ENCODE measurements at regions not wholly inside any gene's neighbourhood (a gene's known extent, or its start where the extent isn't known, plus 50 kb on each side); places are given as distances from the start of the nearest gene placed in this dataset.
A peak's percentile ranks its signal among the peaks of the same experiment; 100 is the strongest.

DNA sequence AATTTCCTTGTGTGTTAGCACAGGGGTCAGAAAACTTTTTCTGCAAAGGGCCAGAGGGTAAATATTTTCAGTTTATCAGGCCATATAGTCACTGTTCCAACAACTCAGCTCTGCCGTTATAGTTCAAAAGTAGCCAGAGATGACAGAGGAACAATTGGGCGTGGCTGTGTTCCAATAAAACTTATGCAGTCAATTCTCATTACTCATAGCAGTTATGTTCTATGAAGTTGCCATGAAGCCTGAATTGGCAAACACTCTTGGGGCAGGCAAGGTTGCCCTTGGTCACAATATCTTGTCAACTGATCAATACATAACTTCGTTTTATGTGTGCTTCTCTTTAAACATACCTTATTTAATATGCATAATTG is 304.2 kb downstream of the TFAP2C start:
- TF ChIP-seq CTCF (IDR thresholded peaks at IDR 0.05; ENCODE audit: partially characterized antibody, unreplicated experiment): no peak
- H3K9me3 Mint-ChIP-seq (ENCODE audit: unreplicated experiment): no peaks in the 10 kb centered on the region
- no peaks in the 10 kb centered on the region for H3K36me3 Mint-ChIP-seq (ENCODE audit: unreplicated experiment)
- H3K27ac Mint-ChIP-seq (ENCODE audit: unreplicated experiment): no peak overlapping the region
- no peaks in the 10 kb centered on the region for H3K27me3 Mint-ChIP-seq (ENCODE audit: unreplicated experiment)
- DNase-seq: no peak
- peaks cover 12% of the 10 kb centered on the region for H3K4me1 Mint-ChIP-seq (ENCODE audit: low read depth, unreplicated experiment)
- H3K4me3 Mint-ChIP-seq (ENCODE audit: unreplicated experiment): no peak overlapping the region

DNA sequence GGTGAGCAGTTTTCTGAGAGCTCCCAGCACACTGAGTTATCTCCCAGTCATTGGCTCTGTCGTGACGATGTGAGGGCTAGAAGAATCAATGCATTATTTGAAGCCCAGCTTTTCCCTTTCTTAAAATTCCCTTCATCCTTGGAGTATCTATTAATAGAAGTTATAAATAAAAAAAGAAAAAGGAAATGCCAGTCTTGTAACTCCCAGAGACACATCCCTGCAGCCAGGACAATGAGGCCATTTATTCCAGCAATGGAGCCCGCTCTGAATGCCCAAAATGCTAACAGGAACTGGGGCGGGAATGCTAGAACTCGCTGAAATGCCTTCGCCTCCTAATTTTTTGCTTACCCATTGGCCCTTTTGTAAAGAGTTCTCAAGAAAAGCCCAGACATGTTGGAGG is 305.8 kb downstream of the TFAP2C start:
- peaks cover 4% of the 10 kb centered on the region for H3K27me3 Mint-ChIP-seq (ENCODE audit: unreplicated experiment)
- no peak overlapping the region for H3K27ac Mint-ChIP-seq (ENCODE audit: unreplicated experiment)
- peaks cover 3% of the 10 kb centered on the region for H3K9me3 Mint-ChIP-seq (ENCODE audit: unreplicated experiment)
- no peaks in the 10 kb centered on the region for H3K36me3 Mint-ChIP-seq (ENCODE audit: unreplicated experiment)
- TF ChIP-seq CTCF (IDR thresholded peaks at IDR 0.05; ENCODE audit: partially characterized antibody, unreplicated experiment): no peak
- peaks cover 10% of the 10 kb centered on the region for H3K4me1 Mint-ChIP-seq (ENCODE audit: low read depth, unreplicated experiment)
- DNase-seq: no peak
- no peak overlapping the region for H3K4me3 Mint-ChIP-seq (ENCODE audit: unreplicated experiment)

DNA sequence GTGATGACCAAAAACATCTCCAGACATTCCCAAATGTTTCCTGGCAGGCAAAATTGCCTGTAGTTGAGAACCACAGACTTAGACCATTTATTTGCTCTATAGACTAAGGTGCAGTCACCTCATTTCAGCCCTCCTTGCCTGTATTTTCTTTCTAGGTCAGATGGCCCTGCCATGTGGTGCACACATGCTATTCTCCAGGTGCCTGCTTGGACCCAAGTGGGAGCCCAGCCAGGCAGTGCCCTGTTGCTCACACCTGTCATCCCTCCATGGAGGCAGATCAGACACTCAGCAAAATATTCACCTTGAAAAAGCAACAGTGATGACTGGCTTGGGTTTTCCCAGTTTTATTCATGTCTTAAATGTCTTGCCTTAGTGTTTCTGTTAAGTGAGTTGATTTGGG is 311.4 kb downstream of the TFAP2C start:
- Mint-ChIP-seq H3K27me3 (ENCODE audit: unreplicated experiment) (peaks cover 4% of the 10 kb centered on the region), H3K27ac (ENCODE audit: unreplicated experiment) (no peak overlapping the region), H3K9me3 (ENCODE audit: unreplicated experiment) (peaks cover 3% of the 10 kb centered on the region), H3K4me3 (ENCODE audit: unreplicated experiment) (no peak overlapping the region), H3K36me3 (ENCODE audit: unreplicated experiment) (no peaks in the 10 kb centered on the region), H3K4me1 (ENCODE audit: low read depth, unreplicated experiment) (peaks cover 28% of the 10 kb centered on the region)
- no peak for DNase-seq
- TF ChIP-seq CTCF (IDR thresholded peaks at IDR 0.05; ENCODE audit: partially characterized antibody, unreplicated experiment): no peak

DNA sequence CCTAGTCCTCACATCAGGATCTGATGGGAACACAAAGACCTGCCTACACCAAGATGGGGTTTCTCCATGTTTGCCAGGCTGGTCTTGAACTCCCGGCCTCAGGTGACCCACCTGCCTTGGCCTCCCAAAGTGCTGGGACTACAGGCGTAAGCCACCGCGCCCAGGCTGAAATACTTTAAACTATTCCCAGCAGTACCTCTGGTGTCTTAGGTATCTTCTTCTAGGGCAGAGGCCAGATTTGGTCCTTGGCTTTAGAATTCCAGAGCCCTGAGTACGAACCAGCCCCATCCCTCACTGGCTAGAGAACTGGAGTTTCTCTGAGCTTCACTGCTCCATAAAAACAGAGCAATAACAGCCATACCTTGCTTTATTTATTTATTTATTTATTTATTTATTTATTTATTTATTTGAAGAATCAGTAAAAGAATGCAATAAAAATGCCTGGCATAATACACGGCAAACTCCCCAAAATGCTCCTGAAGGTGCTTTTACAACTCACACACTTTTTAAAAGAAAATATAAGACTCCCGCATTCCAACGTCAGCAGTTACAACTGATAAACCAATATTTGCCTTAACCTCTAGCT is 312.1 kb downstream of the TFAP2C start:
- no peak overlapping the region for H3K4me3 Mint-ChIP-seq (ENCODE audit: unreplicated experiment)
- H3K9me3 Mint-ChIP-seq (ENCODE audit: unreplicated experiment): peaks cover 3% of the 10 kb centered on the region
- H3K27ac Mint-ChIP-seq (ENCODE audit: unreplicated experiment): no peak overlapping the region
- TF ChIP-seq CTCF (IDR thresholded peaks at IDR 0.05; ENCODE audit: partially characterized antibody, unreplicated experiment): no peak
- H3K4me1 Mint-ChIP-seq (ENCODE audit: low read depth, unreplicated experiment): peaks cover 24% of the 10 kb centered on the region
- H3K36me3 Mint-ChIP-seq (ENCODE audit: unreplicated experiment): no peaks in the 10 kb centered on the region
- H3K27me3 Mint-ChIP-seq (ENCODE audit: unreplicated experiment): peaks cover 4% of the 10 kb centered on the region
- DNase-seq: no peak

GRCh38 chr20:56943946-56944945 is 315.1 kb downstream of the TFAP2C start:
- Mint-ChIP-seq H3K9me3 (ENCODE audit: unreplicated experiment) (no peaks in the 10 kb centered on the region), H3K27me3 (ENCODE audit: unreplicated experiment) (peaks cover 6% of the 10 kb centered on the region), H3K4me1 (ENCODE audit: low read depth, unreplicated experiment) (peaks cover 22% of the 10 kb centered on the region), H3K27ac (ENCODE audit: unreplicated experiment) (peak overlapping the region; percentile 15), H3K4me3 (ENCODE audit: unreplicated experiment) (no peak overlapping the region), H3K36me3 (ENCODE audit: unreplicated experiment) (peaks cover 15% of the 10 kb centered on the region)
- no peak for TF ChIP-seq CTCF (IDR thresholded peaks at IDR 0.05; ENCODE audit: partially characterized antibody, unreplicated experiment)
- no peak for DNase-seq

All from glutamatergic neuron (in vitro differentiated cells).